ENCODE measurements at regions not wholly inside any gene's neighbourhood (a gene's known extent, or its start where the extent isn't known, plus 50 kb on each side); places are given as distances from the start of the nearest gene placed in this dataset.
"Not testable (repeated sequence)": the region's sequence is repeated elsewhere in the genome, so short reads cannot be mapped to it uniquely, and the experiment has no call there.

- no peak for DNase-seq (ENCODE audit: low read depth in 2 of 2)
Observed at GRCh38 chr4:132085105-132085504, 1064.0 kb upstream of the PCDH10 start.

GRCh38 chr4:132094017-132094416 lies 1055.1 kb upstream of the PCDH10 start:
- DNase-seq (ENCODE audit: low read depth in 2 of 2), result no peak

DNA sequence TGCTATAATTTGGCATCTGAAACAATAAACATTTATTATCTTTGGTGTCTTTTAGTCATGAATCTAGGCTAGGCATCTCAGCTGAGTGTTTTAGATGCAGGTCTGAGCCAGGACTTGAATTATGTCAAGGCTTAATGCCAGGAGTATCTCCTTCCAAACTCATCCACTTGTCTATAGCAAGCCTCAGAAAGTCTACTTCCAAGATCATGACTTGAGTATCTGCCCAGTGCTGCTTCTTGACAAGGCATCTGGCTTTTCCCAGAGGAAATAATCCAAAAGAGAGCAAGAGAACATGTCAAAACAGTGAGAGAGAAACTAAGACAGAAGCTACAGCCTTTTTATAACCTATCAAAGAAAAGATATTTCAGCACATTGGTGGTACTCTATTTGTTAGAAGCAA lies 1052.1 kb upstream of the PCDH10 start:
- DNase-seq (ENCODE audit: low read depth in 2 of 2), result no peak

DNA sequence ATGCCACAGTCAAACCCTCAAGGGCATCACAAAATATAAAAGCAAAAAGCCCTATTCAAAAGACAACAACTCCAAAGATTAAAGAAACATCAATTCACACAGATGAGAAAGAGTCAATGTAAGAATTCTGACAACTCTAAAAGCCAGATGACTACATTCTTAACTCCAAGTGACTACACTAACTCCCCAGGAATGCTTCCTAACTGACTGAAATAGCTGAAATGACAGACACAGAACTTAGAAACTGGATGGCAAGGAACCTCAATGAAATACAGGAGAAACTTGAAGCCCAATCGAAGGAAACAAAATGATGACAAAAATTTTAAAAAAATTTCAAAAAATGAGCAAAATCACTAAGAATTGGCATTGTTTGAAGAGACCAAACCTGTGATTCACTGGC lies 1047.6 kb upstream of the PCDH10 start:
- DNase-seq (ENCODE audit: low read depth in 2 of 2), result no peak

DNA sequence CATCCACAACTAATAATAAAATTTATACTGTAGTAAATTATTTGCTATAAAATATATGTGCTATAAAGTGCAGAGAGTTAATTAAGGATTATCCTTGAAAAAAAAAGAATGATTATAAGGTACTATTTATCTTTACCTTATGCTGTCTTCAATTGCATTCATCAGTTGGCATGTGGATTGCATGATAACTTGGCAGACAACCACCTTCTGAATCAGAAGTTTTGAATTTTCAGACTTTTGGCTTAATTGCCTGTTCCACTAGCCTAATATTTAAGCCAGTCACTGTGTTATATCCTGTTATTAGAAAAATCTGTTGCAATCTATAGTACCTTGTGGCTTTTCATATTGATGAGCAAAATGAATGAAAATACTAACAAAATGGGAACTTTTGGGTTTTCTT lies 1040.3 kb upstream of the PCDH10 start:
- DNase-seq (ENCODE audit: low read depth in 2 of 2), result no peak

DNA sequence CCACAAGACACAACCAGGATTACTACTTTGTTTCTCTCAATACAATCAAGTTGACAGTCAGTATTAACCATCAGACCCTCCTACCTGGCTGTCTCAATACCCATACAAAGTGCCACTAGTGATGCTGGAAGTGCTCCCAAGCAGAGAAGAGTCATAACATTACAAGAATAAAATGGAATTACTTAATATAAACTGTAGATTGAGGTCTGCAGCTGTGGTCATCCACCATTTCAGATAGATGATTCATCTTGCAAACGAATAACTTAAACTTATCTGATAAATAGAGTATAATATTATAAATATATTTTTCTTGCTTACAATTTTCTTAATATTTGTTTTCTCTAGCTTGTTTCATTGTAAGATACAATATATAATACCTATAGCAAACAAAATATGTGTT lies 1034.2 kb upstream of the PCDH10 start:
- no peak for DNase-seq (ENCODE audit: low read depth in 2 of 2)

GRCh38 chr4:132122741-132123140 lies 1026.4 kb upstream of the PCDH10 start:
- not testable (repeated sequence) for DNase-seq (ENCODE audit: low read depth in 2 of 2)

DNA sequence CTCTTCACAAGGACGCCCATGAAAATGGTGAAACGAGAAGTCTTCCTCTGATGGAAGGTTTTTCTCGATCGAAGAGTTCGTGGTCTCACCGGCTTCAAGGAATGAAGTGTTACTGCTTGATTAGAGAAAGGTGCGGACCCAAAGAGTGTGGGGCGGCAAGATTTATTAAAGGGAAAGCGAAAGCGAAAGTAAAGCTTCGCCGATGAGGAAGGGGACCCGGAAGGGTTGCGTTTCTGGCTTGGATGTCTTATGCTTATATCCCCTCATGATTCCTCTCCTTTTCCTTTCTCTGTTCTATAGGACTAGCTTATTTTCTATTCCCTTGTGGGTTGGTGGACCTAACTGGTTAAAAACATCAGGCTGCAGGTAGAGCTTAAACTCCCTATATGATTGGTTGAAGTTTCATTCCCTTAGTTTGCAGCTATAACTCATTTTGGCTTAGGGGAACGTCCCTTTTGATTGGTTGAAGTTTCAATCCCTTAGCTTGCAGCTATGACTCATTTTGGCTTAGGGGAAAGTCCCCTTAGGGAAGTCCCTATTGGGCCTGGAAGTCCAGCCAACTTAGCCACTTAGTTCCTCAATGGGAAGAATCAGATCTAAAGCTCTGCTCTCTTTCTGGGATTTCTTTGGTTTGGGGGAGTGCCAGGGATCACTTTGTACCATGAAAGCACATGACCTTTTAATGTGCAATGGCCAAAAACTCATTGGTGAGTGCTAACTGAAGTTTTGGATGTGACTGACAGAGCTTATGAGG lies 1025.0 kb upstream of the PCDH10 start:
- peak; percentile 1 to 9 for DNase-seq (ENCODE audit: low read depth in 2 of 2)

DNA sequence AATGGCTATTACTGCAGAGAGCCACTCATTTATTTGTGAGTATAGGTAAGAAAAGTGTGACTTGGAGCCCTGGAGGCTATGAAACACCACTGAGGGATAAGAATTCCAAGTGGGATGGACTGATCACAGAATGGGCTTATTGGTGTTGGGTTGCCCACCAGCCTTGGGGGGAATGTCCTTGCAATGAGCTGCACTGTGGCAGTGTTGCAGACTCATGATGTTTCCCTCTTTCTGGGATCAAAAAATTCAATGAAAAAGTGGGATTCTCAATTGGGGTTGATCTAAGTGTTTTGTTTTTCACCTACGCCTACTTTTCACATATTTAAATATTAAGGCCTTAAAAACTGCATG lies 1024.5 kb upstream of the PCDH10 start:
- DNase-seq (ENCODE audit: low read depth in 2 of 2), result no peak

DNA sequence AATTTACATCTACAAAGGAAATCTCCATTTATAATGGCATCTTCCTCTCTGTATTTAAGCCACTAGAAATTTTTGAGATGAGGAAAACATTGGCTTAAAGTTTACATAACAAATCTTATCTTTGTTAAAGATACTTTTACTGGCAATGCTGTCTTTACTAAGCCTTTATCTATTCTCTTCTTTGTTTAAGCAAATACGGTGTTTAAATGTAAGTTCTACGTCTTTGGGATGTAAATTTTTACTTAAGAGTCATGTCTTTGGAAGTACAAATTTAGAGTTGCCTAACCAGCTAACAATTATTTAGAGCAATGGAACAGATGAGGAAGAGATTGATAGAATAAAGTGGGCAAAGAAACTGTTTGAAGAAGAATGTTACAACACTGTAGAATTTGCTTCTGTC lies 1024.0 kb upstream of the PCDH10 start:
- no peak for DNase-seq (ENCODE audit: low read depth in 2 of 2)

DNA sequence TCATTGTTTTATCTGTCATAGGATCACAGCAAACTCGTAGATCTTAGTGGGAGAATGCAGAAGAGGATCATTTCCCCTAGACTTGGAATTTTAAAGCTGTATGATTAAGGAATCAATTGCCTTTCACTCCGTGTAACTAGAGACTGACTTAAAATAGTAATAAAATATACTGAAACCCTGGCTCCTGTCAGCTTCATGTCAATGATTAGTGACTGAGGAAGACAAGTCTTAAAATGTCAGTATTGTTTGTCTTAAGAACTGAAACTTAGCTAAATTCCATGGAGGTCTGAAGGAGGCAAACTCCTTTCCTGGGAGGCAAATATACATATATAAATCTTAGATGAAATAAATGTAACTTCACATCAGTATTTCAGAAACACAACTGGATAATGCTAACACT lies 1016.7 kb upstream of the PCDH10 start:
- DNase-seq (ENCODE audit: low read depth in 2 of 2), result no peak

DNA sequence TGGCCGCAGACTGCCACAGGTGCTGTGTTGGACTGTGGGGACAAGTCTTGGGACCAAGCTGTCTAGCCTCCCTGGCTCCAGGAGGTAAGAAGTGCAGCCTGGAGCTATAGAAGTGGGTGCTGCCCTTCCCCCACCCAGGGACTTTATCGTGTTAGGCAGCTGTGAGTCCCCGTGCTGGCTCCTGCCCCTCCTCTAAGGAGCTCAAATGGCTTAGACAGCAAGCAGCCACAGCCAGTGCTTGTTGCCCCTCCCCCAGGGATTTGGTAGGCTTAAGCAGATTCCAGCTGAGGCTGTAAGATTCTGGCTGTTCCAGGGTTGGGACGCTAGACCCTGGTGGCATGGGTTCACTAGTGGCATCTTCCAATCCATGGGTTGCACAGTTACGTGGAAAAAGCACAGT lies 979.4 kb upstream of the PCDH10 start:
- DNase-seq (ENCODE audit: low read depth in 2 of 2), result no peak

- DNase-seq (ENCODE audit: low read depth in 2 of 2), result no peak
Observed at GRCh38 chr4:132180020-132180427, 969.1 kb upstream of the PCDH10 start.

GRCh38 chr4:132195176-132195575 lies 953.9 kb upstream of the PCDH10 start:
- no peak for DNase-seq (ENCODE audit: low read depth in 2 of 2)

DNA sequence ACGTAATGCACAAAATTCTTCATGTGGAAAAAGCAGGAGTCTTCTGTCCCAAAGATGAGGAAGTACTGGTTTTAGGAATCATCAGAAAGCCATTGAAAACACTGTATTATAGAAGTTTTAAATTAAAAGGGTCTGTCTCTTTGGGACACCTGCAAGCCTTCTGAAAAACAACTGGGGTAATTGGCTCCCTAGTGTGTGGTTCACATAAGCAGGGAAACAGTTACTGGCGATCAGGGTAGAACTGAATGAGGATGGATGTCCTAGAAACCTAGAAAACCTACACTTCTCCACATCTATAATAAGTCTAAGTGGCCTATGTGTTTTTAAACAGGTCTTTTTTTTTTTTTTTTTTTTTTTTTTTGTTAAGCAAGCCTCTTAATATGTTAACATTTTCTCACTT lies 945.5 kb upstream of the PCDH10 start:
- DNase-seq (ENCODE audit: low read depth in 2 of 2), result no peak

DNA sequence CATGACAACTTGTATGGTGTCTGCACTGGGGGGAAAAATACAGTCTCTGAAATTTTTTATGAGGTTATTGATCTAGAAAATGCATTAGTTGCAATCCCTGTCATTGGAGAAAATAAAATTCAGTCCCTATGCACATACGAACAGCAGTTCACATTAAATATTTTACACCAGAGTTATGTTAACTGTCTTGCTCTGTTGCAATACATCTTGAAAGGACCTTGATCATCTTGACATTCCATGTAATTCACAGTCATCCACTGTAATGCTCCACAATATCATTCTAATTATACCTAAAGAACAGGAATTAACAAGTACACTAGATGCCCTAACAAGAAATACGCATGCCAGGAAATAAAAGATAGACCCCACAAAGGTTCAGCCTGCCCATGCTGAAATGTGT lies 934.6 kb upstream of the PCDH10 start:
- no peak for DNase-seq (ENCODE audit: low read depth in 2 of 2)

GRCh38 chr4:132218406-132218805 lies 930.7 kb upstream of the PCDH10 start:
- no peak for DNase-seq (ENCODE audit: low read depth in 2 of 2)

GRCh38 chr4:132227151-132227856 lies 921.8 kb upstream of the PCDH10 start:
- DNase-seq (ENCODE audit: low read depth in 2 of 2), result no peak

DNA sequence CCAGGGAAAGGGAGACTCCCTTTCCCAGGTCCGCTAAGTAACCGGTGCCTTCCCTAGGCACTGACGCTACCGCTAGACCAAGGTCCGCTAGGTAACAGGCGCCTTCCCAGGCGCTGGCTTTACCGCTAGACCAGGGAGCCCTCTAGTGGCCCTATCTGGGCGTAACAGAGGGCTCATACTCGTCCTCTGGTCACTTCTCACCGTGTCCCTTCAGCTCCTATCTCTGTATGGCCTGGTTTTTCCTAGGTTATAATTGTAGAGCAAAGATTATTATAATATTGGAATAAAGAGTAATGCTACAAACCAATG lies 921.3 kb upstream of the PCDH10 start:
- peak; percentile 3 to 35 for DNase-seq (ENCODE audit: low read depth in 2 of 2)

DNA sequence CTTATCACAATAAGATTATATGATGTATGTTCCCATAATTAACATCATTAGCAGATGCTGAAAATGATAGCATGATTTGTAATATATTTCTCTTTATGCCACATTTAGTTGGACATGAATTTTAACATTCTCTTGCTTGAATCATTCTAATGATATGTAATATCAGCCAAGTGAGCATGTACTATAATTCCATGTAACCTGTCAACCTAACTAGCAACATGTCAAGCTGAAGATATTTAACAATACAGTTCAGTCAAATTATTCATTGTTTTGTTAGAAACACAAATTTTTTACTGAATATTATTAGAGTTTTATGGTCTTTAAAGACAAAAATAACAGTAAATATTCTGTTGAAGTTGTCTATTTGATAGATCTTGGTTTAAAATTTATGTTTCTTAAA lies 920.4 kb upstream of the PCDH10 start:
- no peak for DNase-seq (ENCODE audit: low read depth in 2 of 2)

GRCh38 chr4:132230025-132230424 lies 919.1 kb upstream of the PCDH10 start:
- DNase-seq (ENCODE audit: low read depth in 2 of 2), result no peak

- no peak for DNase-seq (ENCODE audit: low read depth in 2 of 2)
Observed at GRCh38 chr4:132238697-132239096, 910.4 kb upstream of the PCDH10 start.

GRCh38 chr4:132240081-132240480 lies 909.0 kb upstream of the PCDH10 start:
- DNase-seq (ENCODE audit: low read depth in 2 of 2), result no peak

GRCh38 chr4:132245319-132245718 lies 903.8 kb upstream of the PCDH10 start:
- no peak for DNase-seq (ENCODE audit: low read depth in 2 of 2)

Measured in lung microvascular endothelial cell (primary cell).